GM19035 (cell line): ENCODE measurements at regions not wholly inside any gene's neighbourhood (a gene's known extent, or its start where the extent isn't known, plus 50 kb on each side); places are given as distances from the start of the nearest gene placed in this dataset.

Source experiments
- ATAC-seq: cut with Tn5 transposase; IDR thresholded peaks from one replicate; pipeline ENCODE4 v1.9.1; 2021; ENCODE audit not compliant: unreplicated experiment

- ATAC-seq = no peak
Observed at GRCh38 chr2:54360055-54360792, 95.9 kb upstream of the SPTBN1 start.

- no peak for ATAC-seq
Observed at GRCh38 chr2:54364409-54364808, 91.7 kb upstream of the SPTBN1 start.

DNA sequence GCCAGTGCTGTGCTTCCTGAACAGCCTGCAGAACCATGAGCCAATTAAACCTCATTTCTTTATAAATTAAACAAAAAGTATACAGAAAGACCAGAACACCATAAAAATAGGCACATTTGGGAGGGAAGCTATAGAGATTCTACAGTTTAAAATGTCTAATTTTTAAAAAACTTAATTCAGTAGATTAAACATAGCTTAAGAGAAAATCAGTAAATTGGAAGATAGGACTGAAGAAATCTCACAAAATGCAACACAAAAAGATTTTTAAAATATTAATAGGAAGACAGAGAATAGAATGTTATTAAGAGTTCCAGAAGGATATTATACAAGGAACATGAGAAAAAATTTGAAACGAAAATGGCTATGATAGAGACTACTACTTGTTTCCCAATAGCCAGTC lies 90.5 kb upstream of the SPTBN1 start:
- ATAC-seq = no peak

DNA sequence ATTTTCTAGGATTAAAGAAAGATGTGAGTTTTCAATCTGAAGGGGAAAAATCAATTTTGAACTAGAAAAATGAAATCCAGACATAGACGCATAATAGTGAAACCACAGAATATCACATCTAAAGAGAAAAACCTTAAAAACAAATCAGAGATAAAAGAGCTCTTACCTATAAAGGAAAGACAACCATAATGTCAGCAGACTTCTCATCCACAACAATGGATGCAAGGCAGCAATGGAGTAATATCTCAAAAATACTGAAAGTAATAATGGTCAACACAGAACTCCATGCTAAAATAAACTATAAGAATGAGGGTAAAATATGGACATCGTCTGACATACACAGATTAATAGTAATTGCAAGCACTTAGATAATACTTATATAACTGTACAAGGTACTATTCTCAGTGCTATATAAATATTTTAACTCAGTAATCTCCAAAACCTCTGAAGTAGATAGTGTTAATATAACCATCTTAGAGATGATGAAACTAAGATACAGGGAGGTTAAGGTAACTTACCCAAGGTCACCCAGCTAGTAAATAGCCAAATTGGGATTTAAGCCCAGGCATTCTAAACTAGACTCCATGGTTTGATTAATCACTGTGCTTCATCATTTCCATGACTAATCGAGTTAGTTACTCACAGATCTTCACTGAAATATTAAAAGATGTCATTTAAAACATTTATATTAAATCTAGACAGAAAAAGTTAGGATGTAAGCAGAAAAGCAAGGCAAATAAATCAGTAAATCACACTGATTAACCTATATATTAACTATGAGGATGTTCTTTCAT lies 89.4 kb upstream of the SPTBN1 start:
- no peak for ATAC-seq

DNA sequence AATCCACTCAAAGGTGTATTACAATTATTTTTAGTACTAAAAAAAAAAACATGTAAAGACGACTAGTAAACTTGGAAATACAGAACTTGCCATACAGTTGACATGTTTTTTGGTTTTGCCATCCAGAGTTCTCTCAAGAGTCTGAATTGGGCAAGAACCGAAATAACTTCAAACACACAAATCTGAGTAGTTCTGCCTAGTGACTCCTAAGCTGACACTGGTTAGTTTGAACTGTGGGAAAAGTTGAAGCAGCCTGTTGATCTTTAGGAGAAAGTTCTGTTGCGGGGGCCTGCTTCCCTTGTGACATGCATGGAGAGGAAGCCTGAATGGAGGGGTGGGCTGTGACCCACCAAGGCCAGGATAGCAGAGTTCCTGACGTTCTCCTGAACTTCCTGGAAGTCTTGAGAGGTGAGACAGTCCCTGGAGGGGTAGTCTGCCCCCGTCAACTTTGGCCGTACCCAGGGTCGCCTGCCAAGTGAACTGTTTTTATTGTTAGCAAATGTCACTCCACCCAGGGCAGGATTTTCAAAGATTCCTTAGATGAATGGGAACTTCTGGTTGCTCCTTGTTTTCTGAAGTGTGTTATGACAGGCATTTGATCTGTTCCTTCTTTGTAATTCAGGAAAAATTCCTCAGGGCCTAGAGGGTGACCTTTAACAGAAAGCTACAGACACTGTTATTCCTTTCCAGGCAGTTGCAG lies 85.6 kb upstream of the SPTBN1 start:
- no peak for ATAC-seq

DNA sequence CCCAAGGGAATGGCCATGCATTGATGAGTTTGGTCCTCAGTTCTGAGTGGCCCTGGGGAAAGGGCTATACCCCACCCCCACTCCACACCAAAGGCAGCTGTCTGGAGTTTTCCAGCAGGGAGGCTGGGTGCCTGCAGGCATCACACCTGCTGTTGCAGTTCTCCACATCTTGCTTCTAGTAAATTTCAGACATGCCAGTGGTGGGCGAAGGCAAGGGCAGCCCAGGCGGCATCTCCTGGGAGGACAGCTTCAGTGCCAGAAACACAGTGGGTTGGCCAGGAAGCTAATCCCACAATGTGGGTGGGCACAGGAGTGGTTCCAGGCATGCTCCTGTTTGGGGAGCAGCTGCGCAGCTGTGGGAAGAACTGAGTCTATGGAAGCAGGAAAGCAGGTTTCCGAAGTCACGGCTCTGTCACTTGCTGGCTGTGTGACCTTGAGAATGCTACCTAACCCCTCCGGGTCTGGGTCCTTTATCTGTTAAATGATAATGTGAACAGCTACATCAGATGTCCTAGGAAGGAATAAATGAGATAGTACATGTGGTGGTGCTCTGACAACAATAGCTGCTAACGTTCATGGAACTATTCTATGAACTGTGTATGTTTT lies 84.6 kb upstream of the SPTBN1 start:
- ATAC-seq = no peak

DNA sequence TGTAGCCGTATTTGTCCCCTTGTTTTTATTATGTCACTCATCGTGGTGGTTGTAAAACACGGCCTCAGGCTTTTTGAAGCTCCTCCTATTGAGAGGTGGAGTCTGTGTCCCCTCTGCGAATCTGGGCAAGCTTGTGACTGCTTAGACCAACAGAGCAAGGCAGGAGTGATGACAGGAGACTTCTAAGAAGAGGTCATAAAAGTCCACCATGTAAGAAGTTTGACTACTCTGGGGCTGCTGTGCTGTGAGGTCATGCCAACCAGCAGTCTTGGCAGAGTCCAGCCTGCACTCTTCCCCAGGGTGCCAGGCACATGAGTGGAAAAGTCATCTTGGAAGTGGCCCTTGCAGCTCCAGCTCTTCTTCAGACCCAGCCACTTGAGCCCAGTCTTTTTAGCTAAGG lies 83.8 kb upstream of the SPTBN1 start:
- no peak for ATAC-seq

DNA sequence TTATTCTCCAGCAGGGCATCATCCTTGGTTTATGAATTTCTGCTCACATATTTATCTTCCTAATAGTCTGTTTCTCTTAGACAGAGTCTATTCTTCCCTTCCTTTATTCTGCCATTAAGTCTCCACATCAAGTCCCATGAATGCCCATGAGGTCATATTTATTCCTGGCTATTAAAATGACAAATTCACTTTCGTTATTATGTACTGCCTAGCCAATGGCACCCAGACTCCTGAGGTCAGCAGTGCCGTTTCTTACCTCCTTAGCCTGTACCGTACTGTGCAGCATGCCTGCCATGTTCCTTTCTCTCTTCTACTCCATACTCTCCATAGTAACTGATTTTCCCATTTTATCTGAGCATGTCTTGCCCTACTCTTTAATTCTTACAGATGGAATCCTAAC lies 82.3 kb upstream of the SPTBN1 start:
- no peak for ATAC-seq

DNA sequence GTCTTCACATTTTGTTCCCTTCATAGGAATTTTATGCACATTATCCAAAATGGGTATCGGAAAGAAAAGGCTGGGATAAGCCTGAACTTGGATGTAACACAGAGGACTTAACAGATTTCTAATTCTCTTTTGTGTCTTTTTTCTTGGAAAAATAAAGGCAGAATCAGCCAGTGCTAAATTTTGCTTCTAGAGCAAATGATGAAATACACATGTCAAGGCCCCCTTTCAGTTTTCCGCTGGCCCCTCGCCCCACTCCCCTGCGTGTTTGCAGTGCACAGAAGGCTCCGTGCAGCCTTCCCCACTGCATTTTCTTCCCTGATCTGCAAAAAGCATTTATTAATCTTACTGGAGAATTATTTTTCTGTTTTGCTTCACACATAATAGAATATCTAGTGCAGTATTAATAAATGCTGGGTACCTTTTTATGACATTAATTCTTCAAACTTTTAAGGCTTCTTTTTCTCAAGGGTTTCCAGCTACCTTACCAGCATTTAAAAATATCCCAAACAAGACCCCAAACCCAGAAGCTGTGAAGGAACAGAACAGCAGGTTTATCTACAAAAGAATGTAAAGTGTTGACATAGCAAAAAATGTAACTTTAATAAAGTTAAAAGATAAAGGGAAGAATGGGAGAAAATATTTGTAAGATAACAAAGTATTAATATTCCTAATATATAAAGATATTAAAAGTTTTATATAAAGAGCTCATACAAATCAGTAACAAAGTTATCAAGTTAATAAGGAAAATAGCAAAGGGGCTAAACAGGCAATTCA lies 81.3 kb upstream of the SPTBN1 start:
- ATAC-seq = no peak

- ATAC-seq = no peak
Observed at GRCh38 chr2:54377451-54377850, 78.7 kb upstream of the SPTBN1 start.

- ATAC-seq = no peak
Observed at GRCh38 chr2:54377901-54378493, 78.1 kb upstream of the SPTBN1 start.

DNA sequence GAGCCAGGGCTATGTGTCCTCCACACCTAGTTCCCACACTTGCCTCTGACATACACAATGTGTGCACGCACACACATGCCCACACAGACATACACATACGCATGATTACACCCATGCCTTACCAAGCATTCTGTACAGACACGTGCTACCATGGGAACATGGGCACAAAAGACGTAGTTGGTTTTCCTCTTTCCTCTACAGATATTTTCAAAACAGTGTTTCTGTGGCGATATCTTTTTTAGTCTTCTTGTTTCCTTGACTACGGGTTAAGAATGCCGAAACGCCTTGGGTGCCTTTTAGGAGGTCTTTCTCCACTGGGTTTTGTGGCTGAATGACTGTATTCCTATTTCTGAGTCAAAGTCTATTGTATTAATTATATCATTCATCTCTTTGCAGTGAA lies 75.5 kb upstream of the SPTBN1 start:
- ATAC-seq = no peak

- no peak for ATAC-seq
Observed at GRCh38 chr2:54381293-54381692, 74.8 kb upstream of the SPTBN1 start.

- no peak for ATAC-seq
Observed at GRCh38 chr2:54382601-54383000, 73.5 kb upstream of the SPTBN1 start.

- no peak for ATAC-seq
Observed at GRCh38 chr2:54384301-54385203, 71.6 kb upstream of the SPTBN1 start.

GRCh38 chr2:54385271-54385670 lies 70.9 kb upstream of the SPTBN1 start:
- no peak for ATAC-seq

DNA sequence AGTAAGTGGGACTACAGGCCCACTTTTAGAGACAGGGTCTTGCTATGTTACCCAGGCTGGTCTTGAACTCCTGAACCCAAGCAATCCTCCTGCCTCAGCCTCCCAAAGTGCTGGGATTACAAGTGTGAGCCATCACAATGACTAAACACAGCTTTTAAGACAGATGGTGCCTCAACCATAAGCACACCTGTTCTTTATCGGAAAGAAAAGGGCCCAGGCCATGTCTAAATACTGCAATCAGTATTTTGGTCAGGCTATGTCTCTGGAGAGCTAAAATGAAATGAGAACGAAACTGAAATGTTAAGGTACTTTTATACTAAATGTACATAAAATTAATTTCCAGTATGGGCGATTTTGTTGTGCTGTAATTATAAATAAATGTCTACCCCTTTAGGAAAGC lies 69.5 kb upstream of the SPTBN1 start:
- ATAC-seq = no peak

DNA sequence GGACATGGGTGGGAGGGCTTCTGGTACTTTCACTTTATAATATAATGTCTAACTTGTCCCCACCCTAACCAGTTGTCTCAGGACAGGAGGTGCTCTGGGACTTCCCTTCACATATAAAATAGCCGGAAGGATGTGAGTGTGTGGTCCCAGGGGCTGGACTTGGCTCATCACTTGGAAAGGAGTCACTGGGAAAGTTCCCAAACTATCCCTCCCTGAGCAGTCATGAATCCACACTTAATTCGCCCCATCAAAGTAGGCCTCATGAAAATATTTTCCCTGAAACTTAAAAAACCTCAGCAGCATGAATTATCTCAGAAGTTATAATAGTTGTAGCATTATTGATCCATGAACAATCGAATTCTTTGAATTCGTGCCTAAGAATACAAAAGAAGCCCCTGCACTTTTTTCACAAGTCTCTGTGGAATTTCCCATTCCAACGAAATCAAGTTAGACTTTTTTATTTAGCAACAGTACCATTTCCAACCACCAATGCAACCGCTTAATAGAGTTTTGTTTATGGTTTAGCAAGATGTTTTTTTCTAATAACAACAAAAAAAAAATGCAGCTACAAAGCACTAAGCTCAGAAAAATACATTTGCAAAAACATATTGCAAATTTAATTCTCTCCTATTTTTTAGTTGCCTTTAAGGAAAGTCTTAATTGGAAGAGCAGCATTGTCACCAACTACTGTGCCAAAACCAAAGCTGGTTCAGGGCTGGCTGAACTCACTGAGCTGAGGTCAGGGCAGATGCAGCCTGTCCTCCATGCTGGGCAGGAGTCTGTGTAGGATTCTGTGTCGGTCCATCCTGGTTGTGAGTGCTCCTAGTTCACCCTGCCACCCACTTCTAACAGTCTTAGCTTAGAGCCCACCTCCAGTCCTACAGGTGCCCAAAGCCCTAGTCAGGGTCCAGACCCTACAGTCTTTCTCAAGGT lies 68.8 kb upstream of the SPTBN1 start:
- no peak for ATAC-seq
